ENCODE measurements at regions not wholly inside any gene's neighbourhood (a gene's known extent, or its start where the extent isn't known, plus 50 kb on each side); places are given as distances from the start of the nearest gene placed in this dataset.

DNA sequence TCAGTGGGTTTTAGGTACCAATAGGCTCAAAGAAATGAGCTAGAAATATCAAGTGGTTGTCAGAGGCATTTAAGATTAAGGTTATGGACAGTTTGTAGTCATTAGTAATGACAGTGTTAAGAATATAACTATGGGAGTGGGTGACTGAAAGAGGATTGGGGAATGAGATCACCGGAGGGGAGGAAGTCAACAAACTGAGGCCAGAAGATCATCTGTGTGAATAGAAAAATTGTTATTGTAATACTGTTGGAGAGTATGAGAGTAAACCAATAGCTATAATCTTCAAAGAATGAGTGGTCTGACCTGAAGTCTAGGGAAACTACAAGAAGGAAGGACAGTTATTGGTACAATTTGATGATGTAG is 197.1 kb downstream of the TANC2 start:
- Mint-ChIP-seq H3K27ac (no peak overlapping the region), H3K4me1 (no peaks in the 10 kb centered on the region), H3K36me3 (ENCODE audit: insufficient read depth in 1 of 3, low read depth in 3 of 3) (no peaks in the 10 kb centered on the region), H3K9me3 (no peaks in the 10 kb centered on the region), H3K4me3 (no peak overlapping the region), H3K27me3 (ENCODE audit: low read depth) (no peaks in the 10 kb centered on the region)
- Histone ChIP-seq H2BK120ac (ENCODE audit: low read depth, low read length, poor library complexity, severe bottlenecking) (no peak overlapping the region), H4K20me1 (ENCODE audit: control insufficient read depth, insufficient read depth, insufficient read length) (no peaks in the 10 kb centered on the region), H3K9ac (ENCODE audit: extremely low read depth, insufficient read length, low read length) (no peak overlapping the region), H3T11ph (ENCODE audit: low read length) (no peak overlapping the region), H2BK12ac (ENCODE audit: insufficient read length, low read depth, low read length) (no peak overlapping the region), H3K18ac (ENCODE audit: insufficient read length, low read depth, low read length) (no peak overlapping the region), H3K23ac (ENCODE audit: insufficient read length, low read depth, low read length) (no peak overlapping the region), H3K79me2 (ENCODE audit: insufficient read depth, low read length) (no peaks in the 10 kb centered on the region), H2AK5ac (ENCODE audit: insufficient read length, low read length) (no peak overlapping the region), H3K14ac (ENCODE audit: insufficient read depth, low read length) (no peak overlapping the region), H3K4me2 (ENCODE audit: insufficient read depth, insufficient read length, low read length) (no peak overlapping the region), H2BK15ac (ENCODE audit: low read depth, low read length) (no peak overlapping the region), H3K4me1 (ENCODE audit: insufficient read depth, low read length) (no peaks in the 10 kb centered on the region), H4K5ac (ENCODE audit: insufficient read length, low read depth, low read length) (no peak overlapping the region), H3K27ac (ENCODE audit: insufficient read length, low read depth, low read length) (no peak overlapping the region), H4K8ac (replicated peaks; ENCODE audit: insufficient read length, low read depth, low read length) (no peak overlapping the region), H3K23me2 (ENCODE audit: insufficient read length, low read depth, low read length, poor library complexity, severe bottlenecking) (no peaks in the 10 kb centered on the region), H3K4ac (ENCODE audit: low read depth, low read length) (no peak overlapping the region), H3K9me3 (ENCODE audit: control insufficient read depth, low read depth, low read length) (no peaks in the 10 kb centered on the region), H3K79me1 (ENCODE audit: insufficient read depth, low read depth, low read length, poor library complexity, severe bottlenecking) (no peaks in the 10 kb centered on the region), H2BK20ac (ENCODE audit: low read depth, low read length, poor library complexity, severe bottlenecking) (no peak overlapping the region), H4K91ac (ENCODE audit: insufficient read length, low read depth, low read length) (no peak overlapping the region), H3K56ac (ENCODE audit: insufficient read length, low read depth, low read length) (no peak overlapping the region), H2AFZ (ENCODE audit: low read length) (no peak overlapping the region), H2BK5ac (ENCODE audit: insufficient read length, low read length) (no peak overlapping the region), H3K27me3 (ENCODE audit: insufficient read depth, low read length) (no peaks in the 10 kb centered on the region)
- TF ChIP-seq CTCF (conservative IDR thresholded peaks at IDR 0.05): no peak
- DNase-seq: no peak
- no CpG with 5 or more reads among the region's 1 CpG for WGBS (ENCODE audit: extremely low coverage, insufficient read length, low lambda C conversion rate)
